Prostate gland (tissue), 2 donors: ENCODE measurements at regions not wholly inside any gene's neighbourhood (a gene's known extent, or its start where the extent isn't known, plus 50 kb on each side); places are given as distances from the start of the nearest gene placed in this dataset.
"Not testable (repeated sequence)": the region's sequence is repeated elsewhere in the genome, so short reads cannot be mapped to it uniquely, and the experiment has no call there.

Experiments used
- DNase-seq: peaks from one replicate; pipeline ENCODE4 v3.0.0-alpha.2; 2019; ENCODE audit warnings: low spot score
- H3K27ac ChIP-seq, 2 donors: fragments of 200-600 bp; sonication (generic); 2 replicates each; pipeline ENCODE4 v1.5.1; 2017 to 2019
- H3K27me3 ChIP-seq: fragments of 200-600 bp; sonication (generic); replicated peaks from 2 replicates; pipeline ENCODE4 v1.5.1; 2019; ENCODE audit not compliant: insufficient read depth
- H3K36me3 ChIP-seq, 2 donors: fragments of 200-600 bp; sonication (generic); 1 replicate in 1 of 2; 2 replicates in 1 of 2; pipeline versions ENCODE4 v1.5.1 to v1.8.1; 2017 to 2019
- H3K4me1 ChIP-seq: fragments of 200-600 bp; sonication (generic); replicated peaks from 2 replicates; pipeline ENCODE4 v1.5.1; 2019
- H3K4me3 ChIP-seq, 2 donors: fragments of 200-600 bp; sonication (generic); 2 replicates each; pipeline ENCODE4 v1.5.1; 2017 to 2019
- H3K9me3 ChIP-seq: fragments of 200-600 bp; sonication (generic); 2 replicates; pipeline ENCODE4 v1.5.1; 2017
- POLR2A ChIP-seq: fragments of 450-650 bp; IDR thresholded peaks from one replicate; pipeline ENCODE4 v1.6.1; 2016; ENCODE audit warnings: antibody characterized with exemption, mild to moderate bottlenecking
- POLR2AphosphoS5 ChIP-seq: sonication (generic); formaldehyde crosslinking; IDR thresholded peaks from one replicate; pipeline ENCODE4 v1.6.1; 2017; ENCODE audit warnings: antibody characterized with exemption
- WGBS: methylation state at CpG from one replicate; pipeline ENCODE4 v1.1.5; 2018; 5-methylcytosine and 5-hydroxymethylcytosine counted together
- intact Hi-C: fragments of 100-400 bp; cut with DNase I; formaldehyde crosslinking; loops from one replicate; pipeline ENCODE4 v1.14.2; 2022
- TF ChIP-seq, protein P1 (sequence below), 4 experiments: fragments of 200-600 bp in 2 of 4; fragments of 450-650 bp in 2 of 4; sonication (generic) in 2 of 4; IDR thresholded peaks; 1 replicate in 3 of 4; 2 replicates in 1 of 4; pipeline ENCODE4 v1.5.1; 2016 to 2019; ENCODE audit warnings: antibody characterized with exemption in 4 of 4, mild to moderate bottlenecking in 2 of 4, moderate library complexity in 2 of 4

DNA sequence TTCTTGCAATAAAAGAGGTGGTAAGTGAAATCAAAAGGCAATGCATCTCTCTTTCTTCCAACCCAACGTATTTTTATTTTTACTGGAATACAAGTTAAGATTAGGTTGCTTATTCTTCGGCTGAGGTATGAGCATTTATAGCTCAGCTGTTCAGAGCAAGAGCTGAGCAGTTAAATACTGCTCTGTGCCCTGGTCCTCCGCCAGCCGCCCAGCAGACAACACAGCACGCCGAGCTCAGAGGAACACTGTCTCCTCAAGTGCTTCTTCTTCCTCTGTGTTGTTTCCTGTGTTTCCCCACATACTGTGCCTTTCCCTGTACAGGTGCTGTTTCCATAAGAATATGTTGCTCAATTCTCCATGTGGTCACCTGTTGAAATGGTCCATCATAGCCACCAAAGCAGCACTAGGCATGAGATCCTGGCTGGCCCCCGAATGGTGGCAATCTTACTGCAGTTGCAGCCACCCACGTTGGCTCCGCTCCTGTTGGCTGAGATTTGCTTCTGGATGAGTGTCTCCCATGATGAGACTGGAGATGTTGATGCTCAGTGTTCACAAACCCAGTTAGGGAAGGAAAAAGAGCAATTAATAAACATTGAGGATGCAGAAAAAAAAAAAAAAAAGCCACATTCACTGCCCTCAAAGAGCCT, 515.3 kb downstream of the GRIN2A start:
- Histone ChIP-seq H3K27me3 (no peaks in the 10 kb centered on the region), H3K9me3 (no peaks in the 10 kb centered on the region), H3K4me3 (no peak overlapping the region), H3K27ac (no peak overlapping the region), H3K36me3 (no peaks in the 10 kb centered on the region), H3K4me1 (no peaks in the 10 kb centered on the region)
- 31% methylated on average over 9 of the region's 9 CpGs for WGBS
- intact Hi-C loops, result no loop called here
- no peak for TF ChIP-seq POLR2AphosphoS5
- TF ChIP-seq, protein P1, sequence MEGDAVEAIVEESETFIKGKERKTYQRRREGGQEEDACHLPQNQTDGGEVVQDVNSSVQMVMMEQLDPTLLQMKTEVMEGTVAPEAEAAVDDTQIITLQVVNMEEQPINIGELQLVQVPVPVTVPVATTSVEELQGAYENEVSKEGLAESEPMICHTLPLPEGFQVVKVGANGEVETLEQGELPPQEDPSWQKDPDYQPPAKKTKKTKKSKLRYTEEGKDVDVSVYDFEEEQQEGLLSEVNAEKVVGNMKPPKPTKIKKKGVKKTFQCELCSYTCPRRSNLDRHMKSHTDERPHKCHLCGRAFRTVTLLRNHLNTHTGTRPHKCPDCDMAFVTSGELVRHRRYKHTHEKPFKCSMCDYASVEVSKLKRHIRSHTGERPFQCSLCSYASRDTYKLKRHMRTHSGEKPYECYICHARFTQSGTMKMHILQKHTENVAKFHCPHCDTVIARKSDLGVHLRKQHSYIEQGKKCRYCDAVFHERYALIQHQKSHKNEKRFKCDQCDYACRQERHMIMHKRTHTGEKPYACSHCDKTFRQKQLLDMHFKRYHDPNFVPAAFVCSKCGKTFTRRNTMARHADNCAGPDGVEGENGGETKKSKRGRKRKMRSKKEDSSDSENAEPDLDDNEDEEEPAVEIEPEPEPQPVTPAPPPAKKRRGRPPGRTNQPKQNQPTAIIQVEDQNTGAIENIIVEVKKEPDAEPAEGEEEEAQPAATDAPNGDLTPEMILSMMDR (IDR thresholded peaks at IDR 0.05), result no peak
- no peak for TF ChIP-seq POLR2A
- DNase-seq, result no peak

DNA sequence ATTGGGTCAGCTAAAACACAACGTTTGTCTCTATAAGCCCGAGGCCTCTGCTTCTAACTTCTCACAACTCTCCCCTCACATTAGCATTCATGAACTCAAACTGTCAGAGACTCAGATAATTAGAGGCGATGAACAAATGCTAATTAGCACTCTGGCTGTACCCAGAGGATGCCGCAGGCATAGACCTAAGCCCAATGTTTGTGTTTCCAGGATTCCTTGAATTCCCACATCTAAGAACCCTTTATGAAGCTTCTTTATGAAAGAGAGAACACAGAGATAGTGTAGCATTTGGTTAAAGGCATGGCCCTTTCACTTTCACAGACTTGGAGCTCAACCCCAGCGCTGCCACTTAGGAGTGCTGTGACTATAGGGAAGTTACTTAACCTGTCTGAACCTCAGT, 512.2 kb downstream of the GRIN2A start:
- no peak overlapping the region for H3K27ac ChIP-seq
- intact Hi-C loops, result no loop called here
- no peak for TF ChIP-seq POLR2AphosphoS5
- TF ChIP-seq, protein P1 (IDR thresholded peaks at IDR 0.05), result no peak
- no peak for TF ChIP-seq POLR2A

DNA sequence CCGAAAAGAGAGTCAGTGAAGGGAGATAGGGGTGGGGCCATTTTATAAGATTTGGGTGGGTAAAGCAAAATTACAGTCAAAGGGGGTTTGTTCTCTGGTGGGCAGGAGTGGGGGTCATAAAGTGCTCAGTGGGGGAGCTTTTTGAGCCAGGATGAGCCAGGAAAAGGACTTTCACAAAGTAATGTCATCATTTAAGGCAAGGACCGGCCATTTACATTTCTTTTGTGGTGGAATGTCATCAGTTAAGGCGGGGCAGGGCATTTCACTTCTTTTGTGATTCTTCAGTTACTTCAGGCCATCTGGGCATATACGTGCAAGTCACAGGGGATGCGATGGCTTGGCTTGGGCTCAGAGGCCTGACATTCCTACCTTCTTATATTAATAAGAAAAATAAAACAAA, 511.6 kb downstream of the GRIN2A start:
- intact Hi-C loops, H3K4me3 ChIP-seq, H3K36me3 ChIP-seq, H3K27me3 ChIP-seq, H3K27ac ChIP-seq, DNase-seq, H3K4me1 ChIP-seq, H3K9me3 ChIP-seq: not testable (repeated sequence)
- WGBS, result 78% methylated on average over 5 of the region's 5 CpGs

More for the DNA sequence above, 512.2 kb downstream of the GRIN2A start:
- Histone ChIP-seq H3K4me3 (no peak overlapping the region), H3K4me1 (no peaks in the 10 kb centered on the region), H3K9me3 (no peaks in the 10 kb centered on the region), H3K36me3 (no peaks in the 10 kb centered on the region), H3K27me3 (no peaks in the 10 kb centered on the region)
- WGBS, result 60% methylated on average over 5 of the region's 5 CpGs
- no peak for DNase-seq

DNA sequence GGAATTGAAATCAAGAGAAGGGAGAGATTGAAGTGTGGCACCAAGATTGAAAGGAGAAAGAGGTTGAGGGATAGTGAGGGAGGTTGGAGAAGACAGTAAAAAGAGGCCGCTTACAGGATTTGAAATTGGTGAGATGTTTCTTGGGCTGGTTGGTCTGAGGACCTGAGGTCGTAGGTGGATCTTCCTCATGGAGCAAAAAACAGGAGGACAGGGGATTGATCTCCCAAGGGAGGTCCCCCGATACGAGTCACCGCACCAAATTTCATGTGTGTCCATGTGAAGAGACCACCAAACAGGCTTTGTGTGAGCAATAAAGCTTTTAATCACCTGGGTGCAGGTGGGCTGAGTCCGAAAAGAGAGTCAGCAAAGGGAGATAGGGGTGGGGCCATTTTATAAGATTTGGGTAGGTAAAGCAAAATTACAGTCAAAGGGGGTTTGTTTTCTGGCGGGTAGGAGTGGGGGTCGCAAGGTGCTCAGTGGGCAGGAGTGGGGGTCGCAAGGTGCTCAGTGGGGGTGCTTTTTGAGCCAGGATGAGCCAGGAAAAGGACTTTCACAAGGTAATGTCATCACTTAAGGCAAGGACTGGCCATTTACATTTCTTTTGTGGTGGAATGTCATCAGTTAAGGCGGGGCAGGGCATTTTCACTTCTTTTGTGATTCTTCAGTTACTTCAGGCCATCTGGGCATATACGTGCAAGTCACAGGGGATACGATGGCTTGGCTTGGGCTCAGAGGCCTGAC, 505.5 kb downstream of the GRIN2A start:
- intact Hi-C loops, H3K27ac ChIP-seq, DNase-seq, H3K4me3 ChIP-seq, H3K27me3 ChIP-seq, H3K4me1 ChIP-seq, H3K36me3 ChIP-seq, H3K9me3 ChIP-seq: not testable (repeated sequence)
- WGBS, result 92% methylated on average over 12 of the region's 12 CpGs

DNA sequence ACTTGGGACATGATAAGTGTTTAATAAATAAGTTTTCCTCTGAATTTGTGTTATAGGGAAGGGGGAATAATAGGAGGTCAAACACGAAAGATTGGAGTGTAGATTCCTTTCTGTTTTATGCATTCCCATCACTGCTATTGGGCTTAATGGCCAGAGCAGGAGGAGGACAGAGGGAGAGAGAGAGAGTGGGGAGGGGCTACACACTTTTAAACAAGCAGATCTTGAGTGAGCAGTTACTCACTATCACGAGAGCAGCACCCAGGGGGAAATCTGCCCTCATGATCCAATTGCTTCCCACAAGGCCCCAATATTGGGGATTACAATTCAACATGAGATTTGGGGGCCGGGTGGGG, 505.0 kb downstream of the GRIN2A start:
- intact Hi-C loops, result no loop called here
- Histone ChIP-seq H3K27ac (no peak overlapping the region), H3K4me3 (no peak overlapping the region), H3K27me3 (no peaks in the 10 kb centered on the region), H3K9me3 (no peaks in the 10 kb centered on the region), H3K36me3 (no peaks in the 10 kb centered on the region), H3K4me1 (no peaks in the 10 kb centered on the region)
- DNase-seq, result no peak
- 89% methylated on average over 3 of the region's 3 CpGs for WGBS
- TF ChIP-seq, protein P1 (IDR thresholded peaks at IDR 0.05), result no peak
- TF ChIP-seq POLR2A (no peak), POLR2AphosphoS5 (no peak)

DNA sequence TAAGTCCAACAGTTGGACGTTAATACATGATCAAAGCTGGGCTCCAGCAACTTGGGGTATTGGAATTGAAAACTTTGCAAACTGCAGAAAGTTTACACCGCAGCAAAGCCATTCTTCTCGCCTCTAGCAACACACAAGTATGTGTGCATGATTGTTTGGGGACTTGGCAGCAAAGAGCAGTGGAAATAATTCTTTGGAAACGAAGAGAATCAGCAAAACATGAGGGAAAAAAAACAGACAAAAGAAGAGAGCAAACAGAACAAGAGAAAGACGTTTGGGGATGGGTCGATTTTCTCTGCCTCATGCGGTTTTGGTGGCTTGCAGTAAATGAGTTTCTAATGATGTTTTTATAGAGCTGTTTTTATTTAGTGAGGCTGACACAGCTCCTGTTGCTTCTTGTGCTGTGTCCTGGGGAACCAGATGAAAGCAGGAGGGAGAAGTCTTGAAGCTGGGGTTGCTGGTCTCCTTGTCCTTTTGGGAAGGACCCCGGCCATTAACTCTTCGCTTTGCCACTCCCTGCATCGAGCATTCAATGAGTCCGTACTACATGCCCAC, 502.9 kb downstream of the GRIN2A start:
- WGBS, result 17% methylated on average over 11 of the region's 11 CpGs
- Histone ChIP-seq H3K9me3 (no peaks in the 10 kb centered on the region), H3K4me3 (no peak overlapping the region), H3K27me3 (no peaks in the 10 kb centered on the region), H3K4me1 (no peaks in the 10 kb centered on the region), H3K27ac (no peak overlapping the region), H3K36me3 (no peaks in the 10 kb centered on the region)
- DNase-seq, result no peak
- intact Hi-C loops, result no loop called here
- TF ChIP-seq POLR2A, result no peak
- TF ChIP-seq POLR2AphosphoS5, result no peak
- TF ChIP-seq, protein P1 (IDR thresholded peaks at IDR 0.05), result no peak
